Nephron progenitor cell (in vitro differentiated cells): ENCODE measurements at regions not wholly inside any gene's neighbourhood (a gene's known extent, or its start where the extent isn't known, plus 50 kb on each side); places are given as distances from the start of the nearest gene placed in this dataset.

Experiments used
- DNase-seq: peaks from one replicate; pipeline ENCODE4 v3.0.0; 2021
- H3K27ac Mint-ChIP-seq: 2 replicates; pipeline ENCODE4 v1.8.0; 2021; ENCODE audit warnings: mild to moderate bottlenecking, moderate library complexity, mixed read lengths
- H3K27me3 Mint-ChIP-seq: 2 replicates; pipeline ENCODE4 v1.8.0; 2021; ENCODE audit warnings: mild to moderate bottlenecking, low read depth, mixed read lengths; ENCODE audit not compliant: poor library complexity
- H3K36me3 Mint-ChIP-seq: 2 replicates; pipeline ENCODE4 v1.8.0; 2021; ENCODE audit warnings: low read depth, mixed read lengths
- H3K4me1 Mint-ChIP-seq: 2 replicates; pipeline ENCODE4 v1.8.0; 2021; ENCODE audit warnings: mixed read lengths
- H3K4me3 Mint-ChIP-seq: 2 replicates; pipeline ENCODE4 v1.8.0; 2021; ENCODE audit warnings: mild to moderate bottlenecking, moderate library complexity, mixed read lengths
- H3K9me3 Mint-ChIP-seq: 2 replicates; pipeline ENCODE4 v1.8.0; 2021; ENCODE audit warnings: mild to moderate bottlenecking, moderate library complexity, mixed read lengths
- TF ChIP-seq, protein P1 (sequence below): fragments of 200-600 bp; sonication (generic); IDR thresholded peaks from 2 replicates; pipeline ENCODE4 v1.5.0; 2021; ENCODE audit warnings: antibody characterized with exemption

DNA sequence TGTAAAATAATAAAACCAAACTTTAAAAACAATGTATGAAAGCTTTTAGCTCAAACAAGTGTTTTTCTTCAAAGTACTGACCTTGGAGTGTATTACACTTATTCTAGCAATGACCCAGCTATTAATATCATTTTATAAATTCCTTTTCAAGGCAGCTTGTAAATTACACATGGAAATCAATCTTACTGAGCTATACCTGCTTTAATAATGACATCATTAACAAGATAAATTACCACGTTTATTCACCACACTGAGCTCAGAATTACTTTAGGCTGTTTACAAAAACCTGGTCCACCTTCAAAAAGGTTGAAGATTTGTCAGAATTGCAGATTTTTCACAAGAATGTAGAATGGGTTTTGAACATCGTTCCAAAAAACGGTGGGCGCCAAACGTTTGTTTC lies 91.7 kb upstream of the RFLNA start:
- Mint-ChIP-seq H3K4me3 (no peak overlapping the region), H3K36me3 (no peaks in the 10 kb centered on the region), H3K27me3 (peaks cover 24% of the 10 kb centered on the region), H3K9me3 (peaks cover 34% of the 10 kb centered on the region), H3K4me1 (peaks cover 8% of the 10 kb centered on the region), H3K27ac (no peak overlapping the region)
- DNase-seq = no peak
- TF ChIP-seq, protein P1, sequence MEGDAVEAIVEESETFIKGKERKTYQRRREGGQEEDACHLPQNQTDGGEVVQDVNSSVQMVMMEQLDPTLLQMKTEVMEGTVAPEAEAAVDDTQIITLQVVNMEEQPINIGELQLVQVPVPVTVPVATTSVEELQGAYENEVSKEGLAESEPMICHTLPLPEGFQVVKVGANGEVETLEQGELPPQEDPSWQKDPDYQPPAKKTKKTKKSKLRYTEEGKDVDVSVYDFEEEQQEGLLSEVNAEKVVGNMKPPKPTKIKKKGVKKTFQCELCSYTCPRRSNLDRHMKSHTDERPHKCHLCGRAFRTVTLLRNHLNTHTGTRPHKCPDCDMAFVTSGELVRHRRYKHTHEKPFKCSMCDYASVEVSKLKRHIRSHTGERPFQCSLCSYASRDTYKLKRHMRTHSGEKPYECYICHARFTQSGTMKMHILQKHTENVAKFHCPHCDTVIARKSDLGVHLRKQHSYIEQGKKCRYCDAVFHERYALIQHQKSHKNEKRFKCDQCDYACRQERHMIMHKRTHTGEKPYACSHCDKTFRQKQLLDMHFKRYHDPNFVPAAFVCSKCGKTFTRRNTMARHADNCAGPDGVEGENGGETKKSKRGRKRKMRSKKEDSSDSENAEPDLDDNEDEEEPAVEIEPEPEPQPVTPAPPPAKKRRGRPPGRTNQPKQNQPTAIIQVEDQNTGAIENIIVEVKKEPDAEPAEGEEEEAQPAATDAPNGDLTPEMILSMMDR = no peak

DNA sequence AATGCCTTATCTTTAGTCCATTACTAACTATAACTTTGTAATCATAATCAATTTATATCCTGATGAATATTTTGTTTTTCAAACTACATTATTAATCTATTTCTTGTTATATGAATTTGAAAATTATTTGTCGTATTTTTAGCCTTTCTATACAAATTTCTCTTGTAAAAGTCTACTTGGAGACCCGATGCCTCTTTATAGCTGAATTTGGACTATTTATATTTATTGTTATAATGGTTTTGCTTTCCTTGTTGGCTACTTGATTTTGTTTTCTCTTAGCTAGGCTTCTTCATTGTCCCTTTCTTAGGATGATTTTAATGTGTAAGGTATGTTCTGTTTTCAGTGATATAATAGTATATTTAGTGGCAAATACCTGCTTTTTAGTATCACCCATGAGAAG lies 89.5 kb upstream of the RFLNA start:
- Mint-ChIP-seq H3K36me3 (no peaks in the 10 kb centered on the region), H3K4me3 (no peak overlapping the region), H3K27me3 (peaks cover 19% of the 10 kb centered on the region), H3K4me1 (peaks cover 14% of the 10 kb centered on the region), H3K9me3 (peaks cover 40% of the 10 kb centered on the region), H3K27ac (no peak overlapping the region)
- TF ChIP-seq, protein P1 = no peak
- DNase-seq = no peak

DNA sequence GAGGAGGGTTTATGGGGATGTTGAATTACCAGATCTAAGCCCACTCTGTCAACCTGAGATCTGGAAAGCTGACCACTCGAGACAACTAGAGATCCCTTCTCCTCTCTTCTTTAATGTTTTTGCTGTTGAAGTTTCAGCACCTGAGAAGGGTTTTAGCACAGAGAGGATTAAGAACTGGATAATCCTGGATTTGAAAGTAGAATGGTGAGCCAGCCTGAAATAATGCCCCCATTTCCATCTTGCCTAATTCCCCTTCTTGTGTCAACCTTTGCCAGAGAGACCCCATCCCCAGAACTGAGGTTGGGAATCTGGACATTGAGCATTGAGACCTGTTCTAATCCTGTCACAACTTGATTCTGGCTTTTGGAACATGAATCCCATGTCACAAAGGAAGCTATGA lies 87.8 kb upstream of the RFLNA start:
- TF ChIP-seq, protein P1 = no peak
- no peak overlapping the region for H3K4me3 Mint-ChIP-seq
- no peak overlapping the region for H3K27ac Mint-ChIP-seq
- DNase-seq = no peak
- H3K27me3 Mint-ChIP-seq = peaks cover 19% of the 10 kb centered on the region
- peaks cover 5% of the 10 kb centered on the region for H3K36me3 Mint-ChIP-seq
- H3K9me3 Mint-ChIP-seq = peaks cover 46% of the 10 kb centered on the region
- peaks cover 14% of the 10 kb centered on the region for H3K4me1 Mint-ChIP-seq

DNA sequence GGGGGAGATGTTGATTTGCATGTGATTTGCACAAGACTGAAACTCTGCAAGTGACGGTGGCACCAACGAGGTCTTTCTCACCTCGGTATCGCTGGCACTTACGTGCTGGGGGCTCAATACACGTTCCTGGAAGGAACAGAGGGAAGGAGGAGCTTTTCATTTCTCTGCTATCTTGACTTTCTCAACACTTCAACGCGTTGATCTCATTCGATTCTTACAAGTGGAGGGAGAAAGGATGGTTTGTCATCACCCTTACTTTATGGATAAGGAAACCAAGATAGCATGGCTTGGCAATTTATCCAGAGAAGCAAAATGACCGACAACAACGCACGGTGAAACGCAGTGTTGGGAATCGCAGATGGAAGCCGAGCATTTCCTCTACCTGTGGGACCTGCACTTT lies 87.3 kb upstream of the RFLNA start:
- Mint-ChIP-seq H3K36me3 (peaks cover 5% of the 10 kb centered on the region), H3K27me3 (peaks cover 14% of the 10 kb centered on the region), H3K9me3 (peaks cover 48% of the 10 kb centered on the region), H3K4me3 (no peak overlapping the region), H3K27ac (peak overlapping the region; percentile 38), H3K4me1 (peaks cover 14% of the 10 kb centered on the region)
- TF ChIP-seq, protein P1 = no peak
- DNase-seq = no peak

DNA sequence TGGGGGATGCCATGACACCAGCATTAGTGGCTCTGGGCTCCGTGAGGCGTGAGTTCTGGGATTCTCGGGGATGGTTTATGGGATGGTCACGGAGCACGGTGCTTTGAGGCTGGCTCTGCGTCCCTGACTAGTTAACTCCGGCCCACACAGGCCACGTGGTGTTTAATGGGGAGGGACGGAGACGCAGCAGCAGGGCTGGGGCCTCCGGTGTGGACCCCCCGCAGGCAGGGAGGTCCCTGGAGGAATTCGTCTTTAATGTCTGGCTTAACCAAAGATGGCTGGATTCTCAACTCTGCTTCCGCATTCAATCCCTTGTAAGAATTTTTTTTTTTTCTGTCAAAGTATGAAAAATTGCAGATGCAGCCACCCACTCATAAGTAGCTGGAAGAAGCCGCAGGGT lies 86.4 kb upstream of the RFLNA start:
- peaks cover 12% of the 10 kb centered on the region for H3K27me3 Mint-ChIP-seq
- TF ChIP-seq, protein P1 = no peak
- peaks cover 9% of the 10 kb centered on the region for H3K36me3 Mint-ChIP-seq
- H3K27ac Mint-ChIP-seq = no peak overlapping the region
- no peak for DNase-seq
- H3K4me1 Mint-ChIP-seq = peaks cover 14% of the 10 kb centered on the region
- H3K9me3 Mint-ChIP-seq = peaks cover 55% of the 10 kb centered on the region
- no peak overlapping the region for H3K4me3 Mint-ChIP-seq

DNA sequence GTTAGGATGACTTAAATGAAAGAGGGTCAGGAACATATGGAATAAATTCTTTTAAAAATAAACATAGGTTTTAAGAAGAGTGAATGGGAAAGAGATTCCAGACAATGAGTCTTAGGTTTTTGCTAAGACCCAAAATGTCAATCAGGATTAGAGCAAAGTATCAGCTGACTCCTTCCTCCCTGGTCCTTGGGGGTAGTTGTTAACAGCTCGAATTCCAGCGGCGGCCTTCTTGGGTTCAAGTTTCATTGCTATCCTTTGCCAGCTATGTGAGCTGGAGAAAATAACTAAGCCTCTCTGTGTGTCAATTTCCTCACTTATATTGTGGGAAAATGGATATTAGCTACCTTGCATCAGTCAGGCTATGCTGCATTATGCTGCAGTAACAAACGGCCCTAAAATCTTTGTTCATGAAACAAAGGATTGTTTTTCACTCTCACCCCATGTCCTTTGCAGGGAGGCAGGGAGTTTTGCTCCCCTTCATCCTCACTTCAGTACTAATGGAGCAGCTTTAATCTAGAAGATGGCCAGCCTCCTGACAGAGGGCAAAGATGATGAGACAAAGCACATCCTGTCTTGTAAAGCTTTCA lies 83.8 kb upstream of the RFLNA start:
- no peak overlapping the region for H3K27ac Mint-ChIP-seq
- peaks cover 12% of the 10 kb centered on the region for H3K27me3 Mint-ChIP-seq
- peaks cover 16% of the 10 kb centered on the region for H3K36me3 Mint-ChIP-seq

More for the DNA sequence above, 83.8 kb upstream of the RFLNA start:
- H3K9me3 Mint-ChIP-seq = peaks cover 60% of the 10 kb centered on the region
- no peak for DNase-seq
- H3K4me3 Mint-ChIP-seq = no peak overlapping the region
- H3K4me1 Mint-ChIP-seq = peaks cover 14% of the 10 kb centered on the region
- TF ChIP-seq, protein P1 = no peak
